Right hindlimb (tissue), 1 donor: ENCODE measurements at regions not wholly inside any gene's neighbourhood (a gene's known extent, or its start where the extent isn't known, plus 50 kb on each side); places are given as distances from the start of the nearest gene placed in this dataset.
A peak's percentile ranks its signal among the peaks of the same experiment; 100 is the strongest.
"Not testable (repeated sequence)": the region's sequence is repeated elsewhere in the genome, so short reads cannot be mapped to it uniquely, and the experiment has no call there.

Experiments
- DNase-seq: peaks from one replicate; pipeline ENCODE4 v3.0.0-alpha.2; 2018

- no peak for DNase-seq
Observed at GRCh38 chr21:20024741-20025140, 973.5 kb upstream of the NCAM2 start.

GRCh38 chr21:20026543-20026942 is 971.7 kb upstream of the NCAM2 start:
- no peak for DNase-seq

GRCh38 chr21:20030390-20030789 is 967.8 kb upstream of the NCAM2 start:
- no peak for DNase-seq

- no peak for DNase-seq
Observed at GRCh38 chr21:20031807-20032206, 966.4 kb upstream of the NCAM2 start.

- no peak for DNase-seq
Observed at GRCh38 chr21:20040768-20041167, 957.4 kb upstream of the NCAM2 start.

- DNase-seq = no peak
Observed at GRCh38 chr21:20045197-20045596, 953.0 kb upstream of the NCAM2 start.

GRCh38 chr21:20048130-20048837 is 949.9 kb upstream of the NCAM2 start:
- DNase-seq = not testable (repeated sequence)

- no peak for DNase-seq
Observed at GRCh38 chr21:20083336-20083735, 914.9 kb upstream of the NCAM2 start.

- DNase-seq = no peak
Observed at GRCh38 chr21:20083925-20084324, 914.3 kb upstream of the NCAM2 start.

GRCh38 chr21:20086508-20086907 is 911.7 kb upstream of the NCAM2 start:
- no peak for DNase-seq

- no peak for DNase-seq
Observed at GRCh38 chr21:20106368-20106767, 891.8 kb upstream of the NCAM2 start.

GRCh38 chr21:20108016-20108415 is 890.2 kb upstream of the NCAM2 start:
- DNase-seq = no peak

- DNase-seq = no peak
Observed at GRCh38 chr21:20108976-20109540, 889.2 kb upstream of the NCAM2 start.

GRCh38 chr21:20110368-20110767 is 887.8 kb upstream of the NCAM2 start:
- DNase-seq = no peak

- DNase-seq = peak; percentile 32
Observed at GRCh38 chr21:20151741-20152140, 846.5 kb upstream of the NCAM2 start.

GRCh38 chr21:20163167-20163566 is 835.0 kb upstream of the NCAM2 start:
- no peak for DNase-seq

GRCh38 chr21:20167059-20167458 is 831.1 kb upstream of the NCAM2 start:
- no peak for DNase-seq

GRCh38 chr21:20169812-20170576 is 828.2 kb upstream of the NCAM2 start:
- no peak for DNase-seq

GRCh38 chr21:20186186-20186585 is 812.0 kb upstream of the NCAM2 start:
- no peak for DNase-seq

GRCh38 chr21:20187028-20187427 is 811.2 kb upstream of the NCAM2 start:
- no peak for DNase-seq

- DNase-seq = not testable (repeated sequence)
Observed at GRCh38 chr21:20201323-20201722, 796.9 kb upstream of the NCAM2 start.

GRCh38 chr21:20207335-20207734 is 790.9 kb upstream of the NCAM2 start:
- DNase-seq = no peak

- DNase-seq = no peak
Observed at GRCh38 chr21:20215959-20216358, 782.2 kb upstream of the NCAM2 start.

- no peak for DNase-seq
Observed at GRCh38 chr21:20220586-20220985, 777.6 kb upstream of the NCAM2 start.
